Esophagus mucosa (tissue), 1 donor: ENCODE measurements at regions not wholly inside any gene's neighbourhood (a gene's known extent, or its start where the extent isn't known, plus 50 kb on each side); places are given as distances from the start of the nearest gene placed in this dataset.
"Not testable (repeated sequence)": the region's sequence is repeated elsewhere in the genome, so short reads cannot be mapped to it uniquely, and the experiment has no call there.

ENCODE experiments used
- ATAC-seq: fragments of 200-7000 bp; cut with Tn5 transposase; one replicate; pipeline ENCODE4 v1.9.1; 2020
- donor health status: DM: yes; HTN: yes; CAD: no.

DNA sequence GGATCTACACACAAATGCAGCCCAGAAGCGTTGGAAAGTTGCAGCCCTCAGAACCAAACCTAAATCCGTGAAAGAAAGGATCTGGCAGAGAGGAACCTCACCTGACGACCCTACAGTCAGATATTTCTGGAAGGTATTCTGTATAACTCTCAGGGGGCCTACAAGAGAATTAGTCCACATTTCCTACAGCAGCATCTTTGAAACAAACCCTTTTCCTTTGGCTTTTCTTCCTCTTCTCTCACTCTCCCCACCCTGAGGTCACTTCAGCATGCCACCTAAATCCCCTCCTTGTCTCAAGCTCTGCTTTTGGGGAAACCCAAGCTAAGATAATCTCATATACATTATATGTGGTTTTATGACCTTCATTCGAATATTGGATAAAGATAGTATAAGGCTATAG lies 719.0 kb upstream of the MIR17HG start:
- no peak for ATAC-seq

DNA sequence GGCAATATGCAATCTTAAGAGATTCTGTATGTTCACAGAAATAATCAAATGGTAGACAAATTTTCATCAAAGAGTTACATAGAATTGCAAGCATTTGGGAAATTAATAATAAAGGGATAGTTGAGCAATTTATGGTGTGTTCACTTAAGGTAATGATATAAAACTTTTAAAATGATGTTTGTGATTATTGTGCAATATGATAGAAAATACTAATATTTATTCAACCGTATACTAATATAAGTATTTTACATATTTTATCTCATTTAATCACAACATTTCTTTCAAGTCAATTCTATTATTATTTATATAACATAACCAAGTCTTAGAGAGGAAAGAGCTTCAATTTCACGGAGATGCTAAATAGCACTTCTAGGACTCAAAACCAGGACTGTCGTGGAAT lies 716.8 kb upstream of the MIR17HG start:
- no peak for ATAC-seq

DNA sequence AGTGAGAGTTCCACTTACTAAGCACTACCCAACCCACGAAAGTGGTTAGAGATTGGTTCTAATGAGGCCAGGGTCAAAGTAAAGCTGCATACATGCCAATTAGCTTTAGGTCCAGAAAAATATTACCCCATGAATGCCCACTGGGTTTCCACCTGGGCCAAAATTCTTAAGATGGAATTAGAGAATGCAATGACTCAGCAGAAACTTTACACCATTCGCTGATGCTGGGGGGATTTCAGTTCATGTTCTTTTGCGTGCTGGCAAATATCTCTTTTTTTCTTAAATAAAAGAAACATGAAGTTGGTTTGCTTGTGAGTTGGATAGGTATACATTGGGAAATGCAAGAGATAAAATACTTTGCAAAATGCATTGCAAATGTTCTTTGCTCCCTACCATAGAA lies 715.3 kb upstream of the MIR17HG start:
- no peak for ATAC-seq

DNA sequence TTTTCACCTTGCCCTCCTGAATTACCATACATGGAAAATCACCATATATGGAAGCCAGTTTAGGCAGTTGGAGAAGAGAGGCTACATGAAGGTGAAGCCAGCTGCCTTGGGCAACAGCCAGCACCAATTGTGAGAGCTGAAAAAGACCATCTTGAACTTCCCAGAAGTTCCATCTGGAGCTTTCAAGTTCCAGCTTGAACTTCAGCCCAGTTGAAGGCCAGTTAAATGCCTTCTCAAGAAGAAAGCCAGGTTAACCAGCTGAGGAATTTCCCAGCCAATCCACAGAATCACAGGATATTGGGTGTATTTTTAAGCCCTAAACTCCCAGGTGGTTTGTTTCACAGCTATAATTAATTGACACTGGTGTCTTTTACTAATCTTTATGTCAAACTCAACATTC lies 713.6 kb upstream of the MIR17HG start:
- no peak for ATAC-seq

DNA sequence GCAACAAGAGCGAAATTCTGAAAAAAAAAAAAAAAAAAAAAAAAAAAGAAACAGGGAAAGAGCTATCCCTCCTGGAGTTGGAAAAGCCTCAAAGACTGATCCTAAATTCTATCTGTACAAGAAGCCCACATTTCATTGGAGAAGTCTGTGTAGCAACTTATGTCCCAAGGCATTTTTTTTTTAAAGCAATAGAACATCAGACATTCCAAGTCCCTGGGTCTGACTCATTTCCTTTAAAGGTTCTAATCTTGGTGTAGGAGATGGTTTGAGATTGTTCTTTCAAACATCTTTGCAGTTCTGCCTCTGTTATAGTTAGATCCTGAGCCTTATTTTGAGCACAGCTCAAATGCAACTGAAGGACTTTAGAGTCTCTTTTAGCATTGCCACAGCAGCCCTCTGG lies 706.5 kb upstream of the MIR17HG start:
- ATAC-seq, result no peak

DNA sequence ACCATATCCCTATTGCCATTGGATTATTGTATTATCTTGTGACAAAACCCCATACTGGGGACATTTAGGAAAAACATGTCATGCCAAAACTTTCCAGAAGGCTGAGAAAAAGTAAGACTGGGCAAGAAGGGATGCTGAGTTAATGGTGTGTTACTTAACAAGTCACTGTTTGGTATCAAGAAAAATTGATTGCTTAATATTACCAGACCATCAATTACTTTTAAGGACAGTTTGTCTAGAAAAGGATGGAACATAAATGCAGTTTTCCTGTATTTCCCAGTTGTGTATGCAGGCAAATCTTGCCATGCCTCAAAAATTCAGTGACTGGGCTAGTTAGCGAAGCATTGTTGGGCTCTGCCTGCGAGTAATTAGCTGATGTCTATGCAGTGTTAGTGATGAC lies 705.6 kb upstream of the MIR17HG start:
- no peak for ATAC-seq

DNA sequence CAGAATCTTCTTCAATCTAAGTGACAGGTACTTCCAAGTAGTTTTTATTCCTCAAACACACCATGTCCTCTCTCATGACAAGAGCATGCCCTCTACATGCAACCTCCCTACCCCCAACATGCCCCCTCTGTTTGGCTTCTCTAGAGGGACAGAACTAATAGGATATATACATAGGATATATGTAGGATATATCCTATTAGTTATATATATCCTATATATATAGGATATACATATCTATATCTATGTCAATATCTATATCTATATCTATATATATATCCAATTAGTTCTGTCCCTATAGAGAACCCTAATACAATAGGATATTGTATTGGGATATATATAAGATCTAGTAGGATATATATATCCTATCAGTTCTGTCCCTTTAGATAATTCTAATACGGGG lies 701.9 kb upstream of the MIR17HG start:
- ATAC-seq, result no peak

DNA sequence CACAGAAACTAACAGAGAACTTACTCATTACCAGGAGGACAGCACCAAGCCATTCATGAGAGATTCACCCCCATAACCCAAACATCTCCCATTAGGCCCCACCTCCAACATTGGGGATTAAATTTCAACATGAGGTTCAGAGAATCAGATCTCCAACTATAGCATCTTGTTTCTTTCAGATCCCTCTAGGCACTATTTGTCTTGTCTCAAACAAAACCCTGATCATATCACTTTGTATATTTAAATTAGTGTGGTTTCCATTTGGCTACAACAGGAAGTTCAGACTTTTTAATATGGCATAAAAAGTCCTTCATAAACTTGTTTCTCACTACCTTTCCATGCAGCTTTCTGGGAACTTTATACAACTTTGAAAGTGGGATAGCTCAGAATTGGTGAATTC lies 699.0 kb upstream of the MIR17HG start:
- no peak for ATAC-seq

DNA sequence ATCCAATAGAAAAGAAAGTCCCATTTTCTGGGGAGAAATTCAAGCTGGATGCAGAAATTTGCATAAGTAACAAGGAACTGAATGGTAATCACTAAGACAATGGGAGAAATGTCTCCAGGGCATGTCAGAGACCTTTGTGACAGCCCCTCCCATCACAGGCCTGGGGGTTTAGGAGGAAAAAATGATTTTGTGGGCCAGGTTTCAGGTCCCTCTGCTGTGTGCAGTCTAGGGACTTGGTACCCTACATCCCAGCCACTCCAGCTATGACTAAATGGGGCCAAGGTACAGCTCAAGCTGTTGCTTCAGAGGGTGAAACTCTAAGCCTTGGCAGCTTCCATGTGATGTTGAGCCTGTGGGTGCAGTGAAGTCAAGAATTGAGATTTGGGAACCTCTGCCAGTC lies 695.5 kb upstream of the MIR17HG start:
- ATAC-seq, result no peak

DNA sequence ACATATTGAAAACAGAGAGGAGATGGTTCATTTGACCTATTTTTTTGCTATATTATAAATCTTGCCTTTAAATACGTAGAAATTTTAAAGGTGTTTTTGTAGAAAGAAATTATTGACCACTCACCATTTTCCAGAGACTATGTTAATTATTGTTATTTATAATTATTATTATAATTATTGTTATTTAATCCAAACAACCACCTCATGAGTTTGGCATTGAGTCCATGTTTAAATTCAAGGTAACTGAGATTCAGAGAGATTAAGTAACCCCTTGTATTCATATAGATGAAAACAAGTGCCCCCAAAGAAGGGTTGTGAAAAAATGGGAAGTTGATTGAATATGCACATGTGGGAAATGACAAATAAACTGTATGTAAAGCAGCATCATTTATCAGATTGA lies 692.5 kb upstream of the MIR17HG start:
- ATAC-seq, result no peak

DNA sequence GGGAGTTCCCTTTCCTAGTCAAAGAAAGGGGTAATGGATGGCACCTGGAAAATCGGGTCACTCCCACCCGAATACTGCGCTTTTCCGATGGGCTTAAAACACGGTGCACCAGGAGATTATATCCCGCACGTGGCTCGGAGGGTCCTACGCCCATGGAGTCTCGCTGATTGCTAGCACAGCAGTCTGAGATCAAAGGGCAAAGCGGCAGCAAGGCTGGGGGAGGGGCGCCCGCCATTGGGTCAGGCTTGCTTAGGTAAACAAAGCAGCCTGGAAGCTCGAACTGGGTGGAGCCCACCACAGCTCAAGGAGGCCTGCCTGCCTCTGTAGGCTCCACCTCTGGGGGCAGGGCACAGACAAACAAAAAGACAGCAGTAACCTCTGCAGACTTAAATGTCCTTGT lies 683.3 kb upstream of the MIR17HG start:
- not testable (repeated sequence) for ATAC-seq

DNA sequence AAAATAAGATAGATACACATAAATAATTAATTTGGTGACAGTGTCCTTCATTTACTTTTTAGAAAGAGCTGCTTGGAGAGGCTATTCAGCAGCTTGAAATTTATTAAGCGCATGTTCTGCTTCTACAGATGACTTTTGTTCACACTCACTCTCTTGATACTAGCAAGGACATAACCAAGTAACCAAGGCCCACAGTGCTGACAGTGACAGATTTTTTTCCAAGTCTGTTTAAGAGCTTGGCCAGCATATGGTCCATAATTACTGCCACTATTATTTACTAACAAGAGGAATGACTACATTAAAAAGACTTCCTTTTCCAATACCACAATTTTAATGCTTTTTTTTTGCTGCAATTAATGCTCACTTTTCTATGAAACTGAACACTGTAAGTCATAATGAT lies 673.7 kb upstream of the MIR17HG start:
- ATAC-seq, result no peak

DNA sequence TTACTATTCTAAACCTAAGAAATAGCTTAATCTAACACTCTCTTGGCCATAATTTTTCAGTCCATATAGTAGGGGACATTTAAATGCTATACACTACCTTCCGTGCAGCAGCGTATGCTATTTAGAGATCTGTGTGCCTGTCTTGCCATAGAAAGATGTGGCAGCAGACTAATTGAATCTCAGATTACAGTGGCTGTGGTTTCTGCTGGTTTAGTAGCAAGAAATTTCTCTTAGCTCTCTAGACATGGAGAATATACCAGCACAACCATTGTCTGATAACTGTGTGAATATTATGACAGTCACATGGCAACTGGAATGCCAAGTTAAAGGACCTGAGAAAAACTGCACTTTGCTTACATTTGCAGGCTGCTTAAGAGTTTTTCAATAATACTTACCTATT lies 672.4 kb upstream of the MIR17HG start:
- ATAC-seq, result no peak

DNA sequence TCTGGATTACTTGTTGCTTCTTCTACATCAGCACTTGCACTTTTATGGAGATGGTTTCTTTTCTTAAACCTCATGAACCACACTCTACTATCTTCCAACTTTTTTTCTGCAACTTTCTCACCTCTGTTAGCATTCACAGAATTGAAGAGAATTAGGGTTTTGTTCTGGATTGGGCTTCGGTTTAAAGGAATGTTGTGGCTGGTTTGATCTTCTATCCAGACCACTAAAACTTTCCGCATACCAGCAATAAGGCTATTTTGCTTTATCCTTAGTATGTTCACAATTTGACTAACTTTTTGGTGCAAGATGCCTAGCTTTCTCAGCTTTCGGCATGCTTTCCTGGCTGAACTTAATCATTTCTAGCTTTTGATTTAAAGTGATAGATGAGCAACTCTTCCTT lies 666.7 kb upstream of the MIR17HG start:
- no peak for ATAC-seq

DNA sequence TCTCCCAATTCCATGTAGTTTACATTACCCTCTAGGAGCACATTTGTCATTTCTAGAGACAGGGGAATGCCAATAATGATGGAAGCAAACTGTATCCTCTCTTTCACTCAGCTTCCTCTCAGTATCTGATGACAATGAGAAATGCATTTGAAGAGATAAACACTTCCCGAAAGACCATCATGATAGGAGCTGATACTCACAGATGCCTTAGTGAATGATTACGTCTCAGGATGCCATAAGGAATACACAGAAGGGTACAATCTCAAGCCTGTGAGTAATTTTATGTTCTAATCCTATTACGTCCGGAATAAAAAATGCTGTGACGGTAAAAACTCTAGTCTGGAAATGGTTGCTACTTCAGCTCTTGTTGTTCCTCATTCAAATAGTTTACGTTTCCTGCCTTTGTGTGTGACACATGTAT lies 663.8 kb upstream of the MIR17HG start:
- no peak for ATAC-seq

DNA sequence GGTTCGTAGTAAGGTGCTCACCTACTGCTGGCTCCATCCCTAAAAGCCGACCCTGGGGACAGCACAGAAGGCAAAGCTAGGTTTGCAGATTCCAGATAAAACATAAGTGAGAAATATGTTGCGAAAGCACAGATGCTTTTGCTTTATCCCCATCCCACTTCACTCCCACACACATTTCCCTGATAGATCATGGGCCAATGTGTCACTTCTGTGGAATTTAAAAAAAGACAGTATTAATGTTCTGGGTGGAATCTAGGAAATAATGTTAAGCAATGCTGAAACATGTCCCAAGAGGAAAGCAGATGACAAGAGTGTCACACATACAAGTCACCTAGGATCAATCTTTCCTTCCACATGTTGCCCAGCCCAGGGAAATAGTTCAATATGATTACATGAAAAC lies 661.0 kb upstream of the MIR17HG start:
- ATAC-seq, result no peak

DNA sequence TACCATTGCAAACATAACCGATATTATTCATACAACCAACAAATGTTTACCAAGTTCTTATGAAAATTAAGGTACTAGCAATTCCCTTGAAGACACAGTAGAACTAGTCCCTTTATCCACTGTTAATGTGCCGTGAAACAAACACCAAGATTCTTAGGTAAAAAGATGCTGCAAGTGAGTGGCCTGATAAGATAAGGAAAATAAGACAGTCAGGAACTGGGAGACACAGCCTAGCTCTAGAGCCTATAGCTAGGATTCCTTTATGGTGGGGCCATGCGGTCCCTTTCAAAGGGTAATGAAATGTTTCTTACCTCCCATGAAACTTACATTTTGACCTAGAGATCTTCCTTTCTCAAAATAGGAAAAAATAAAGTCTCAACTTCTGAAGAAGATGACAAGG lies 658.4 kb upstream of the MIR17HG start:
- ATAC-seq, result no peak

DNA sequence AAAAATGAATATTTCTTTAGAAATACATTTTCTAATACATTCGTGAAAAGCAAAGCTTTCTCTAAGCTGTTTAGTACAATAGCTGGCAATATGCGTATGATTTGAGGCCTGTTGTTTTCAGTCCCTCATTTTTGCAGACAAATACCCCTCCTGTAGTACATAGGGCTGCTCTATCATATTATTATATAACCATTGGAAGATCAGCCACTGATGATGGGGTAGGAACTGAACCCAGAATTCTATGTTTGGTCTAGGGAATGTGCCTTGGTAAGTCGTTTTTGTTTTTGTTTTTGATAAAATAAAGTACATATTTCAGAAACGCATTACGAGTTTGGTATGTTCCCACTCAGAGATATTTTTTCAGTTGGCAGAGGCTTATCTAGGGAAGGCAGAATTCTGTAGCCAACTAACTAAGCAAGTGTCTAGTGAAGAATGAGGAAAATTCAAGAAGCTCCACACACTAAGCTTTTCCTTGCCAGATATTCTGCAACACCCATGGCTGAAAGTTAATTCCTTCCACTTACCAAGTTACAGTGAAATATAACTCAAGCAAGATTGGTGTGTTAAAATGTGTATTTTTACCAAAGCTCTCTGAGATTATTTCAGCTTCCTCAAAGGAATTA lies 656.9 kb upstream of the MIR17HG start:
- no peak for ATAC-seq

DNA sequence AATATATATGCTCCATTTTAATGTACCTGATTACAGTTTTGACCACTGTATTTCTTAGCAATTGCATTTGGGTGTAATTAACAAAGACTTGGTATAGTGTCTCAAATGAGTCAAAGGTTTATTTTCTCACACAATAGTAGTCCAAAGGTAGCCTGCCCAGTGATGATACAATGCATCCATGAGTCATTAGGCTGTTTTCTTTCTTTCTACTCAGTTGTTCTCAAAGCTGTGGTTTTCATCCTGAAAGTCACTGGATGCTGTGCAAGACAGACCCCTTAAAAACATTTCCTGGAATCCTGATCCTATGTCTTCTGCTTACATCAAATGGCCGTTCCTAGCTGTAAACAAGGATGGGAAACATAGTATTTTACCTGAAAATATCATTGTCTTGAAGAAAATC lies 651.2 kb upstream of the MIR17HG start:
- no peak for ATAC-seq

DNA sequence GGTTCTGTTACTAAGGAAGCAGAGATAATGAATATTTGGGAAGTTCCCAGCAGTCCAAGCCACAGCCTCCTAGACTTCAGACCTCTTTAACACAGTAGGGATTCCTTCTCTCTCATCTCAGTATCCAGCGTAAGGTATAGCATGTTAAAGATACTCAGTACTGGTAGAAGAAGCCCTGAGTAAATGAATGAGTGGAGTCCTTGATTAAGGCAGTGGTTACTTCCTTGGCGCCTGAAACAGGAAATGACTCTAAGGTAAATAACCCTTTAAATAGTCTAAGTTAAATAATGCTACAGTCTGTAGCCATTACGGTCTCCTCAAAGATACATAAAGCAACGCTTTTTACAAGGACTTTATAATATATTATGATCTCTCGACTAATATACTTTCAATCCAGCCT lies 650.8 kb upstream of the MIR17HG start:
- ATAC-seq, result no peak

DNA sequence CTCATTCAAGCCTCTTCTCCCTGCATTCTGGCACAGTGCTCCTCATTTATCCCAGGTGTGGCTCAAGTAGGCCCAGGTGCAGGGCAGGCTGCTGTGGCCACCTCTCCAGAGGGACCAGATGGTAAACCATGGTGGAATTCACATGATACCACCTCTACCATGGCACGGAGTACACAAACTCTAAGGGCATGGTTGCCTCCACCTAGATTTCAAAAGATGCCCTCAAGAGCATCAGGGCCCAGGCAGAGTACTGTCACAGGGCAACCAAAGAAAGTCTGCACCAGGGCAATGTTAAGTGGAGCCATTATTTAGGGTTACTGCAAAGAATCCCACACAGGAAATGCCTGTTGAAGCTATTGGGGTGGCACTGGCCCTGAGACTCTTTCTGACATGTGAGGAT lies 647.1 kb upstream of the MIR17HG start:
- no peak for ATAC-seq

DNA sequence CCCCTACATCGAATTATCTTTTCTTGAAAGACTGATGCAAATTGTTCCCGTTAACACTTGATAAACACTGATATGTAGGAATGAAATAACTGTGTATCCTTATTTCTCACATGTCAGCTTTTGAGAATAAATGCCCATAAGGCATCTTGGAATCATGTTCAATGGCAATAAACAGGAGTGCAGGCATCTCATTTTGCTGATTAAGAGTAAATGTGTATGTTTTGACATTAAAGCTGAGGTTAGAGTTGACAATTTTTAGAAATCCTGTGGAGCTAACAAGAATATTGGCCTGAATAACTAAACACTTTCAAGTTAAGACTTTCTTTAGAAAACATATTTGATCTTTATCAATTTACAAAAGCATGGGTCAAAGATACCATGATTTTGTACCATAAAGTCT lies 646.2 kb upstream of the MIR17HG start:
- no peak for ATAC-seq

DNA sequence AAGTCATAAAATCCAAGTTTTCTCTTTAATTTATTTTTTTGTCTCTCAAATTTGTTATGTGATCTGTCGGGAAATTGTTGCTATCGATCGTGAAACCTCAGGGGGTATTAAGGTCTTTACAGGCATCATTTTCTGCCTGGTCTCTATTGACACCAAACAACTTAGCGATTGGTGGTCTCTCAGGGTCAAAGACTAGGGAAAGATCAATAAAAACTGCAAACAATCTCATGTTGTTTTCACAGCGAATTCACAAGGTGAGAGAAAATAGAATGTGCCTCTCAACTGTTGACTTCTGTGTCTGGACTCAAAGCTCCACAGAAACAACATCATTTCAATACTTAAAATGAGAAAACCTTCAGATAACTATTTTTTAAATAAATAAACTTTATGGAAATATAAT lies 645.4 kb upstream of the MIR17HG start:
- ATAC-seq, result no peak

DNA sequence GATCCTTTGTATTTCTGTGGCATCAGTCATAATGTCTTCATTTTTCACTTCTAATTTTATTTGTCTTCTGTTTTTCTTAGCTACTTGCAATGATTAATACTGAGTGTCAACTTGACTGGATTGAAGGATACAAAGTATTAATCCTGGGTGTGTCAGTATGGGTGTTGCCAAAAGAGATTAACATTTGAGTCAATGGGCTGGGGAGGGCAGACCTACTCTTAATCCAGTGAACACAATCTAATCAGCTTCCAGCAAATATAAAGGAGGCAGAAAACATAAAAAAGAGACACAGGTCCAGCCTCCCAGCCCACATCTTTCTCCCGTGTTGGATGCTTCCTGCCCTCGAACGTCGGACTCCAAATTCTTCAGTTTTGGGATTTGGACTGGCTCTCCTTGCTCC lies 640.9 kb upstream of the MIR17HG start:
- ATAC-seq, result no peak

DNA sequence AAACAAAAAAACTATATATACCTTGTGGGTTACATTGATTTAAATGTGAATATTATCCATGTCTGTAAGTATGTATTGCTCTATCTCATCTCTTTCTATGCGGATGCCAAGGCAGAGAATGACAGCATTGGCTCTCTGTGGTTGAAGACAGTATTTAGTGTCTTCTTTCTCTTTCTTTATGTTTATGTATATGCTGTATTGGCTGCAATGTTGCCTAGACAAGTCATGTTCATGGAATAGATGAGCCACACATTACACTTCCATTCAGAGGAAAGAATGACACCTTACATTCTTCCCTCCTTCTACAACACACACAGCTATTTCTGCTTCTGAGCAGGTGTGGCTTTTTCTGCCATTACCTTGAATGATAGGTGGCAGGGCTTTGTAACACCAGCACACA lies 639.4 kb upstream of the MIR17HG start:
- ATAC-seq, result no peak

DNA sequence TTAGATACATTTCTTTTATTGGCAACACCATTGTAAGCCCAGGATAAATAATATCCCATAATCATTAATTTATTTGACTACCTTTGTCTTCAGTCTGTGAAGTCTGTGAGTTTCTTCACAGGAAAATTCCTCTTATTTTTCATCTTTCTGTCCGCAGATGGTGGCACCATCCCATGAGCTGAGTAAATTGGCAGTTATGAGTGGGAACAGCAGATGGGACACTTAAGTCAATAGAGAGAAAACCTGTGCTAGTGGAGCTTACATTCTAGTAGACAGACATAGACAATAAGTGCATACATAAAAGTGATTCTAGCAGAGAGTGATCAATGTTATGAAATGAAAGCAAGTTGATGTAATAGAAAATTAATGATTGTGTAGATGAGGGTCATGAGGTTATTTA lies 638.2 kb upstream of the MIR17HG start:
- ATAC-seq, result no peak
